Mammary epithelial cell (primary cell): ENCODE measurements at regions not wholly inside any gene's neighbourhood (a gene's known extent, or its start where the extent isn't known, plus 50 kb on each side); places are given as distances from the start of the nearest gene placed in this dataset.

Experiments used
- EZH2 ChIP-seq: IDR thresholded peaks from 2 replicates; pipeline ENCODE4 v1.6.1; 2012; ENCODE audit warnings: low read length, inconsistent platforms, borderline replicate concordance
- TF ChIP-seq, protein P1 (sequence below), 2 donors: IDR thresholded peaks in 1 of 2; conservative IDR thresholded peaks in 1 of 2; 2 replicates each; pipeline ENCODE4 v1.5.1; 2011 to 2012; ENCODE audit warnings: inconsistent platforms in 2 of 2, low read length in 2 of 2, mild to moderate bottlenecking in 2 of 2, control low read depth in 1 of 2, low read depth in 1 of 2; ENCODE audit not compliant: insufficient read depth in 1 of 2; ENCODE audit errors: extremely low read depth in 1 of 2

GRCh38 chr20:22437354-22437753 is 147.0 kb downstream of the FOXA2 start:
- TF ChIP-seq, protein P1, sequence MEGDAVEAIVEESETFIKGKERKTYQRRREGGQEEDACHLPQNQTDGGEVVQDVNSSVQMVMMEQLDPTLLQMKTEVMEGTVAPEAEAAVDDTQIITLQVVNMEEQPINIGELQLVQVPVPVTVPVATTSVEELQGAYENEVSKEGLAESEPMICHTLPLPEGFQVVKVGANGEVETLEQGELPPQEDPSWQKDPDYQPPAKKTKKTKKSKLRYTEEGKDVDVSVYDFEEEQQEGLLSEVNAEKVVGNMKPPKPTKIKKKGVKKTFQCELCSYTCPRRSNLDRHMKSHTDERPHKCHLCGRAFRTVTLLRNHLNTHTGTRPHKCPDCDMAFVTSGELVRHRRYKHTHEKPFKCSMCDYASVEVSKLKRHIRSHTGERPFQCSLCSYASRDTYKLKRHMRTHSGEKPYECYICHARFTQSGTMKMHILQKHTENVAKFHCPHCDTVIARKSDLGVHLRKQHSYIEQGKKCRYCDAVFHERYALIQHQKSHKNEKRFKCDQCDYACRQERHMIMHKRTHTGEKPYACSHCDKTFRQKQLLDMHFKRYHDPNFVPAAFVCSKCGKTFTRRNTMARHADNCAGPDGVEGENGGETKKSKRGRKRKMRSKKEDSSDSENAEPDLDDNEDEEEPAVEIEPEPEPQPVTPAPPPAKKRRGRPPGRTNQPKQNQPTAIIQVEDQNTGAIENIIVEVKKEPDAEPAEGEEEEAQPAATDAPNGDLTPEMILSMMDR (conservative IDR thresholded peaks at IDR 0.05 in 1 of 2, IDR thresholded peaks at IDR 0.05 in 1 of 2; ENCODE audit: extremely low read depth in 1 of 2, insufficient read depth in 1 of 2, low read depth in 1 of 2, low read length in 2 of 2) = no peak
- no peak for TF ChIP-seq EZH2
